Peyer's patch (tissue), 4 donors: ENCODE measurements at regions not wholly inside any gene's neighbourhood (a gene's known extent, or its start where the extent isn't known, plus 50 kb on each side); places are given as distances from the start of the nearest gene placed in this dataset.

Source experiments
- POLR2A ChIP-seq, 2 donors: fragments of 450-650 bp; IDR thresholded peaks; one replicate each; pipeline ENCODE4 v1.5.1; 2017; ENCODE audit warnings: antibody characterized with exemption in 2 of 2, mild to moderate bottlenecking in 2 of 2, moderate library complexity in 2 of 2
- TF ChIP-seq, protein P1 (sequence below), 6 experiments: fragments of 450-650 bp in 4 of 6; fragments of 200-600 bp in 2 of 6; sonication (generic) in 1 of 6; IDR thresholded peaks; one replicate each; pipeline ENCODE4 v1.5.1; 2017 to 2019; ENCODE audit warnings: antibody characterized with exemption in 6 of 6, mild to moderate bottlenecking in 3 of 6, moderate library complexity in 1 of 6

DNA sequence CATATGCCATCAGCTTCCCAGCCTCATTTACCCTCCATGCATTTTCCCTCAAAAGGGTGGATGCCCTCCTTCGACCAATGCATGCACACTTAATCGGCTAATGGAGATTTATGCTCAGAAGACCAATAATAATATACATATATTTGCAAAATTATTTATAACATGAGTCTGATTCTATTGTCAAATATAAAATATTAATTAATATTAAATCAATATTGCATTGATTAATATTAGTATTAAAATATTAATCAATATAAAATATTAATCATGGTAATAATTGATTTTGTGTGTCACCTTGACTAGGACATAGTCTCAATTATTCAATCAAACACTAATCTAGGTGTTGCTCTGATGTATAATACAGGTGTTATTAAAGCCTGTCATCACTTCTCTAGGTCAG, 1282.5 kb downstream of the TMEM121 start:
- TF ChIP-seq, protein P1, sequence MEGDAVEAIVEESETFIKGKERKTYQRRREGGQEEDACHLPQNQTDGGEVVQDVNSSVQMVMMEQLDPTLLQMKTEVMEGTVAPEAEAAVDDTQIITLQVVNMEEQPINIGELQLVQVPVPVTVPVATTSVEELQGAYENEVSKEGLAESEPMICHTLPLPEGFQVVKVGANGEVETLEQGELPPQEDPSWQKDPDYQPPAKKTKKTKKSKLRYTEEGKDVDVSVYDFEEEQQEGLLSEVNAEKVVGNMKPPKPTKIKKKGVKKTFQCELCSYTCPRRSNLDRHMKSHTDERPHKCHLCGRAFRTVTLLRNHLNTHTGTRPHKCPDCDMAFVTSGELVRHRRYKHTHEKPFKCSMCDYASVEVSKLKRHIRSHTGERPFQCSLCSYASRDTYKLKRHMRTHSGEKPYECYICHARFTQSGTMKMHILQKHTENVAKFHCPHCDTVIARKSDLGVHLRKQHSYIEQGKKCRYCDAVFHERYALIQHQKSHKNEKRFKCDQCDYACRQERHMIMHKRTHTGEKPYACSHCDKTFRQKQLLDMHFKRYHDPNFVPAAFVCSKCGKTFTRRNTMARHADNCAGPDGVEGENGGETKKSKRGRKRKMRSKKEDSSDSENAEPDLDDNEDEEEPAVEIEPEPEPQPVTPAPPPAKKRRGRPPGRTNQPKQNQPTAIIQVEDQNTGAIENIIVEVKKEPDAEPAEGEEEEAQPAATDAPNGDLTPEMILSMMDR (IDR thresholded peaks at IDR 0.05) = no peak
- TF ChIP-seq POLR2A (IDR thresholded peaks at IDR 0.05) = no peak
